BLaER1 (cell line): ENCODE measurements at regions not wholly inside any gene's neighbourhood (a gene's known extent, or its start where the extent isn't known, plus 50 kb on each side); places are given as distances from the start of the nearest gene placed in this dataset.

Source experiments
- H3K27ac ChIP-seq: shearing (Covaris generic); formaldehyde crosslinking; 2 replicates; pipeline ENCODE4 v1.8.1; 2022
- H3K27me3 ChIP-seq: shearing (Covaris generic); formaldehyde crosslinking; 2 replicates; pipeline ENCODE4 v1.8.1; 2022
- H3K36me3 ChIP-seq: shearing (Covaris generic); formaldehyde crosslinking; 2 replicates; pipeline ENCODE4 v1.8.1; 2022
- H3K4me1 ChIP-seq: shearing (Covaris generic); formaldehyde crosslinking; 2 replicates; pipeline ENCODE4 v1.8.1; 2022
- H3K4me2 ChIP-seq: shearing (Covaris generic); formaldehyde crosslinking; 2 replicates; pipeline ENCODE4 v1.8.1; 2022
- H3K4me3 ChIP-seq: shearing (Covaris generic); formaldehyde crosslinking; 2 replicates; pipeline ENCODE4 v1.8.1; 2022
- H3K9ac ChIP-seq: shearing (Covaris generic); formaldehyde crosslinking; 2 replicates; pipeline ENCODE4 v1.8.1; 2022
- H3K9me3 ChIP-seq: shearing (Covaris generic); formaldehyde crosslinking; 2 replicates; pipeline ENCODE4 v1.8.1; 2022
- H4K20me1 ChIP-seq: shearing (Covaris generic); formaldehyde crosslinking; 2 replicates; pipeline ENCODE4 v1.8.1; 2022
- Cebpa-rat ChIP-seq: shearing (Covaris generic); IDR thresholded peaks from 2 replicates; pipeline ENCODE4 v1.8.1; 2022

DNA sequence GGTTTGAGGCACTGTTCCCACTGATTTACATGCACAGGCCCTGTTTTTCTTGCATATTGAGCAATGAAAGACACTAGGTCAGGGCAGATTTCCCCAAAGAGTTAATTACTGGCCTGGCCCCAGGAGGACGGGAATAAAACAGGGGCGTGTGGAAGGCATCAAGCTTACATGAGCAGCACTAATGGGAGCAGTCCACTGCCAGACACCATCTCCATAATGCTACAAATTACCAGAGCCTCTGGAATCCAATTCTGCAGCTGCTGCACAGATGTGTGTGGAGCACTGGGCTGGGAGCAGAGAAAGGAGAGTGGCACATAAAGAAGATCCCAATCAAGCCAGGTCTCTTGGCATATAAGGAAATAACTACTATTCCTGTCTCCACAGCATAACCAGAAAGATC, 96.9 kb downstream of the CCDC34 start:
- no peaks in the 10 kb centered on the region for H3K27me3 ChIP-seq
- TF ChIP-seq Cebpa-rat: no peak
- H3K4me2 ChIP-seq: no peak overlapping the region
- no peak overlapping the region for H3K9ac ChIP-seq
- no peaks in the 10 kb centered on the region for H4K20me1 ChIP-seq
- no peaks in the 10 kb centered on the region for H3K36me3 ChIP-seq
- no peak overlapping the region for H3K27ac ChIP-seq
- H3K4me3 ChIP-seq: no peak overlapping the region
- H3K9me3 ChIP-seq: no peaks in the 10 kb centered on the region
- H3K4me1 ChIP-seq: no peaks in the 10 kb centered on the region

DNA sequence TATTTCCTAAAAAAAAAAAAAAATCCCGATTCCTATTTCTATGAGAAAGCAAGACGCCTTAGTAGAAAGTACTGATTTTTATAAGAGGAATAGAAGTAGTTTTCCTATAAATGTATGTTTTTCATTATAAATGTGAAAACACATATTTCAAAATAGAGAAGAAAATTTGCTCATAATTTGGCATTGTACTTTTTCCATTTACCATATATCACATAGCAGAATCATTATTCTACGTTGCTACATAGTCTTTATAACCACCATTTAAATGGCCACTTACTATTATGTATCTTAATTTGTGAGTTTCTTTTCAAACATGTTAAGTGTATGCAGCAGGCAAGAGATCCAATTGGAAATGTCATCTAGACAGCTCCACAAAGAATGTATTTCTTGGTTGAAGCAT, 99.0 kb downstream of the CCDC34 start:
- Histone ChIP-seq H3K36me3 (no peaks in the 10 kb centered on the region), H3K27me3 (no peaks in the 10 kb centered on the region), H3K4me2 (no peak overlapping the region), H3K9me3 (no peaks in the 10 kb centered on the region), H4K20me1 (no peaks in the 10 kb centered on the region), H3K27ac (no peak overlapping the region), H3K4me3 (no peak overlapping the region), H3K4me1 (no peaks in the 10 kb centered on the region), H3K9ac (no peak overlapping the region)
- no peak for TF ChIP-seq Cebpa-rat

DNA sequence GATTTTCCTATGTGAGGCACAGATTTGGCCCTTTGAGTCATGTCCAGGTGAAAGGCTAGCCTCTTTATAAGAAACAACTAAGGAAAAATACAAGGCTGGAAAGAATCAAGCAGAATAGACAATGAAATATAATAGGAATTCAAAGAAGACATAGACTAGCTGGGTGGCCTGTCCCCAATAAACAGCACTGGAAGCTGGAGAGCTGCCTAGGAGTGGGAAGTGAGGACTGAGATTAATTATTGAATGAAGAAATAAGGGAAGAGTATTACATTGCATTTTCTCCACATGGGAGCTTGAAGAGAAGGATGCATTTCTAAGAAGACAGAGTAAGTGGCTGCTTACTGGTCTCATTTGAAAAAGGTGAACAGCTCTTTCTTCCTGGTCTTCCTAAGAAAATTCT, 100.0 kb downstream of the CCDC34 start:
- H3K36me3 ChIP-seq: no peaks in the 10 kb centered on the region
- H3K9ac ChIP-seq: no peak overlapping the region
- no peak for TF ChIP-seq Cebpa-rat
- H3K27me3 ChIP-seq: no peaks in the 10 kb centered on the region
- H4K20me1 ChIP-seq: no peaks in the 10 kb centered on the region
- no peaks in the 10 kb centered on the region for H3K9me3 ChIP-seq
- H3K27ac ChIP-seq: no peak overlapping the region
- no peak overlapping the region for H3K4me2 ChIP-seq
- no peak overlapping the region for H3K4me3 ChIP-seq
- no peaks in the 10 kb centered on the region for H3K4me1 ChIP-seq

DNA sequence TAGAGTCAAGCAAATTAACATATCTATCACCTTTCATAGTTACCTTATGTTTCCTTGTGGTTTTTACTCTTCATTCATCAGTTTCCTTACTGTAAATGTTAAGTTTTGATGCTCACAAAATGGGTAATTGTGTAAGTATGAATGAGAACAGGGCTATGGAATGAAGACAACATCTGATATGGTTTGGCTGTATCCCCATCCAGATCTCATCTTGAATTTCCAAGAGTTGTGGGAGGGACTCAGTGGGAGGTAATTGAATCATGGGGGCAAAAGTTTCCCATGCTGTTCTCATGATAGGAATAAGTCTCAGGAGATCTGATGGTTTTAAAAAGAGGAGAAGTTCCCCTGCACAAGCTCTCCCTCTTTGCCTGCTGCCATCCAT, 107.6 kb downstream of the CCDC34 start:
- TF ChIP-seq Cebpa-rat: no peak
- H3K9me3 ChIP-seq: peaks cover 4% of the 10 kb centered on the region; the same call in 1 of the 2 replicates
- no peaks in the 10 kb centered on the region for H3K4me1 ChIP-seq
- H3K4me3 ChIP-seq: no peak overlapping the region
- H4K20me1 ChIP-seq: no peaks in the 10 kb centered on the region
- H3K36me3 ChIP-seq: no peaks in the 10 kb centered on the region
- H3K27me3 ChIP-seq: no peaks in the 10 kb centered on the region
- H3K4me2 ChIP-seq: no peak overlapping the region
- no peak overlapping the region for H3K9ac ChIP-seq
- no peak overlapping the region for H3K27ac ChIP-seq

GRCh38 chr11:27254744-27255446, 108.1 kb downstream of the CCDC34 start:
- H3K36me3 ChIP-seq: no peaks in the 10 kb centered on the region
- H3K9me3 ChIP-seq: peaks cover 4% of the 10 kb centered on the region; the same call in 1 of the 2 replicates
- no peak overlapping the region for H3K27ac ChIP-seq
- H3K4me3 ChIP-seq: no peak overlapping the region
- no peaks in the 10 kb centered on the region for H4K20me1 ChIP-seq
- no peak overlapping the region for H3K9ac ChIP-seq
- no peaks in the 10 kb centered on the region for H3K4me1 ChIP-seq
- H3K27me3 ChIP-seq: no peaks in the 10 kb centered on the region
- no peak for TF ChIP-seq Cebpa-rat
- no peak overlapping the region for H3K4me2 ChIP-seq

- peaks cover 4% of the 10 kb centered on the region; the same call in 1 of the 2 replicates for H3K9me3 ChIP-seq
- no peaks in the 10 kb centered on the region for H3K36me3 ChIP-seq
- H3K9ac ChIP-seq: no peak overlapping the region
- no peak overlapping the region for H3K4me3 ChIP-seq
- no peaks in the 10 kb centered on the region for H4K20me1 ChIP-seq
- no peak for TF ChIP-seq Cebpa-rat
- H3K4me2 ChIP-seq: no peak overlapping the region
- no peaks in the 10 kb centered on the region for H3K27me3 ChIP-seq
- no peak overlapping the region for H3K27ac ChIP-seq
- no peaks in the 10 kb centered on the region for H3K4me1 ChIP-seq
These were observed 109.8 kb downstream of the CCDC34 start for GRCh38 chr11:27253224-27253623.

DNA sequence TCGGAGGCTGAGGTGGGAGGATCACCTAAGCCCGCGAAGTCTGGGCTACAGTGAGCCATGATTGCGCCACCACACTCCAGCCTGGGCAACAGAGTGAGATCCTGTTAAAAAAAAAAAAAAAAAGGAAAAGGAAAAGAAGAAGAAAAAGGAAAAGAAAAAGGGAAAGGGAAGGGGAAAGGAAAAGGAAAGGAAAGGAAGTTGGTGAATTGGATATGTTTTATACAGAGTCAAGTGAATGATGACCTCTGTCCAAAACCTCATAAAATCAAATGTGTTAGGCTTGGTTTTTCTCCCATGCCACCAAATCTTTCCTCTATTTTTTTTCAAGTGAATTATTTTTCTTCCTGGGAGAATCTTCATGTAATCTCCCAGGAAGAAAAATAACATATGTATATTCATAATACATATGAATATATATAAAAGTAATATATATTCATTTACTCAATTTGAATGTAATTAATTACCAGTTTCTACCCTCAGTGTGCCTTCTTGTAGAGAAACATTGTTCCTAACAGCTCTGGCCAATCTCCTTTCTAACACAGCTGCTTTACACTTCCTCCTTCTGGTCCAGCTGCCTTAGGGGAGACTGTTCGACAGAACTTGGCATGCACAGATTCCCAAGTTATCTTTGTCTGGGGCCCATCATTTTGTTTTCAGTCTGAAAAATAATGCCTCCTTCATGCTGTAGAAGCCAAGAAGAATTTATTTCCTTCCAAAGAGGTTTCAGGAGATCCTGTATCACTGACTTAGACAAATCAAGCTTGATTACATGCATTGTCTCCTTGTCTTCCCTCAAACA, 111.9 kb downstream of the CCDC34 start:
- Histone ChIP-seq H3K9ac (no peak overlapping the region), H3K9me3 (peaks cover 4% of the 10 kb centered on the region; the same call in 1 of the 2 replicates), H3K36me3 (no peaks in the 10 kb centered on the region), H3K27ac (no peak overlapping the region), H3K27me3 (no peaks in the 10 kb centered on the region), H3K4me1 (no peaks in the 10 kb centered on the region), H3K4me2 (no peak overlapping the region), H3K4me3 (no peak overlapping the region), H4K20me1 (no peaks in the 10 kb centered on the region)
- TF ChIP-seq Cebpa-rat: no peak

GRCh38 chr11:27248576-27249509, 114.2 kb downstream of the CCDC34 start:
- Histone ChIP-seq H3K4me3 (no peak overlapping the region), H3K4me2 (no peak overlapping the region), H4K20me1 (no peaks in the 10 kb centered on the region), H3K27me3 (no peaks in the 10 kb centered on the region), H3K4me1 (no peaks in the 10 kb centered on the region), H3K36me3 (no peaks in the 10 kb centered on the region), H3K9me3 (no peaks in the 10 kb centered on the region), H3K9ac (no peak overlapping the region), H3K27ac (no peak overlapping the region)
- TF ChIP-seq Cebpa-rat: no peak

GRCh38 chr11:27247660-27248059, 115.4 kb downstream of the CCDC34 start:
- H3K4me3 ChIP-seq: no peak overlapping the region
- H3K9ac ChIP-seq: no peak overlapping the region
- no peak for TF ChIP-seq Cebpa-rat
- no peaks in the 10 kb centered on the region for H3K27me3 ChIP-seq
- H3K9me3 ChIP-seq: no peaks in the 10 kb centered on the region
- H3K36me3 ChIP-seq: no peaks in the 10 kb centered on the region
- no peaks in the 10 kb centered on the region for H3K4me1 ChIP-seq
- H3K4me2 ChIP-seq: no peak overlapping the region
- no peaks in the 10 kb centered on the region for H4K20me1 ChIP-seq
- H3K27ac ChIP-seq: no peak overlapping the region
